NCI-H1092 (cell line): ENCODE measurements at regions not wholly inside any gene's neighbourhood (a gene's known extent, or its start where the extent isn't known, plus 50 kb on each side); places are given as distances from the start of the nearest gene placed in this dataset.
"Not testable (repeated sequence)": the region's sequence is repeated elsewhere in the genome, so short reads cannot be mapped to it uniquely, and the experiment has no call there.

ENCODE experiments used
- DNase-seq: peaks from one replicate; lab custom pipeline; 2025; lab: John Stamatoyannopoulos, UW

GRCh38 chr15:84547150-84547549 is 53.7 kb upstream of the ZSCAN2 start:
- not testable (repeated sequence) for DNase-seq

DNA sequence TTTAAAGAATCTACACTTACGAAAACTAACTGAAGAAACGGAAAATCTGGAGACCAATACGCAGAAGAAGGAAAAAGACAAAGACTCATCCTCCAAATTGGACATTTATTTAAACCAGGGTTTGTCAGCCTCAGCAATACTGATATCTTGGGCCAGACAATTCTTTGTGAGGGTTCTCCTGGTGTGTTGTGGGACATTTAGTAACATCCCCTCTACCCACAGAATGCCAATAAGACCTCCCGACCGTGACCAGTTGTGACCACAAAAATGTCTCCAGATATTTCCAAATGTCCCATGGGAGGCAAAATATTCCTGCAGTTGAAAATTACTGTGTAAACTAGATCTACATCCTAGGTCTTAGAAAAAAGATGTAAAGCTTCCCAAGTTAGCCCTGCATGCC is 50.3 kb upstream of the ZSCAN2 start:
- not testable (repeated sequence) for DNase-seq
